HG03558 (cell line): ENCODE measurements at regions not wholly inside any gene's neighbourhood (a gene's known extent, or its start where the extent isn't known, plus 50 kb on each side); places are given as distances from the start of the nearest gene placed in this dataset.
"Not testable (repeated sequence)": the region's sequence is repeated elsewhere in the genome, so short reads cannot be mapped to it uniquely, and the experiment has no call there.

Experiments used
- ATAC-seq: cut with Tn5 transposase; IDR thresholded peaks from one replicate; pipeline ENCODE4 v1.9.1; 2021; ENCODE audit warnings: moderate number of reproducible peaks; ENCODE audit not compliant: unreplicated experiment; ENCODE audit errors: extremely low read depth

DNA sequence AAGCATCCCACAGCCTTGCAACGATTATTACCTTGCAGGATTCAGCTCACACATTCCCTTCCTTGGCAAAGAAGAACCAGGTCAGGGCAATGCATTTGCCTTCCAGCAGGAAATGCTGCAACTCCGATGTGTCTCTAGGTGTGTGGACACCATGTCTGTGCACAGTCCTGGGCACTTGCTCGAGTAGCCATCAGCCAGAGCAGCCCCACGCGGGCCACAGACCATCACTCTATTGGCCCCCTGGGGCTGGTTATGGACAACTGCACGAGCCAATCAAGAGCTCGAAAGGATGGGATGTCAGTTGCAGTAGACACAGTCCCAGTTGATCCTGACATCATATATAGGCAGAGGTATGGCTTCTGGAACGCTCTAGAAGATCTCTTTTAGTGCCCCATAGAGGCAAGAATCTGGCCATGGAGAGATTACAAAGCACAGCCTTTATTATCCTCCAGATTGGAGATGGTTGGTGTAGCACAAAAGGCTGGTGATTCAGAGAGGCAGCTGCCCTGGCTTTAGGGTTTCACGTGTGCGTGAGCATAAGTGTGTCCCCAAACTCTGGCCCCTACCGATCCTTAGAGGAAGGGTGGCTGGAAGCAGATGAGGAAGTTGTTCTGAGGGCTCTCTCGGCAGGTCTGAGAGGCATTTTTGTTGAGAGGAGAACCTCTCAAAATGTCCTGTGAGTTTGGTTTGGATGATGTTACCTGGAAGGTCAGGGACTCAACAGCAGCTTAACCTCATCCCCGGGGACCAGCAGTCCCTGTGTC, 403.8 kb downstream of the SEC14L1 start:
- no peak for ATAC-seq

DNA sequence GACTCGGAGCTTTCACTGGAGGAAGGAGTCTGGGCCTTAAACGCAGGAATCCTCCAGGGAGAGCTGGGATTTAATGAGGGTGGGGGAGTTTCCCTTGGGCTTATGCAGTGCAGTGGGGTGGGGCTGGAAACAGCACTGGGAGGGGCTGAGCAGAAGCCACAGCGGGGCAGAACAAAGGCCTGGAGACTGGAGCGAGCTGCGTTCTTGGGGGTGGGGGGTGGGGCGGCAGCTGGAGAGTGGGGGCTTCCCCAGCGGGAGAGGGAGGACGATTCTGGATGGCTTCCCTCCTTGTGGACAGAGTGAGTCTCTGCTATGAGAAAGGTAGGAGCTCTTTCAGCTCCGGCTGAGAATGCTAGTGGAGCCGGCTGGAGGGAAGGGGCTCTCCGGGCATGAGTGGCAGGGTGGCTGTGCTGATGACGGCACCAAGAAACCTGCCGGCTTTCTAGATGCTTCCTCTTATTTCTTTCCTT, 406.0 kb downstream of the SEC14L1 start:
- no peak for ATAC-seq

DNA sequence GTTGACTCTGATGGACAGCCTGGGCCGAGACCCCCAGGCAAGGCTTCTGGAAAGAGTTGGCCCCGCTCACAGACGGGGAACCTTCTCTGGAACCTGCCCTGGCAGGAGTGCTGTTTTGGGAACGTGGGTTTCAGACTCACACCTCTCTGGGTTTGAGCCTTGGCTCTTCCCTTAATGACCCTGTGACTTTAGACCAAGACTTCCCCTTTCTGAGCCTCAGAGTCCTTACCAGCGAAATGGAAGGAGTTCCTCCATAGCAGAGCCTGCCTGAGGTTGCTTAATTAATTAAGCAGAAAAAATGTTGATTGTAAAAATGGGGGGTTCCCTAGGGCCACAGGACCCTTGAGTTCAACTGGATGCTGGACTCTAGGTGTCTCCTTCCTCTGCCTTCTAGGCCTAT, 408.2 kb downstream of the SEC14L1 start:
- ATAC-seq, result no peak

DNA sequence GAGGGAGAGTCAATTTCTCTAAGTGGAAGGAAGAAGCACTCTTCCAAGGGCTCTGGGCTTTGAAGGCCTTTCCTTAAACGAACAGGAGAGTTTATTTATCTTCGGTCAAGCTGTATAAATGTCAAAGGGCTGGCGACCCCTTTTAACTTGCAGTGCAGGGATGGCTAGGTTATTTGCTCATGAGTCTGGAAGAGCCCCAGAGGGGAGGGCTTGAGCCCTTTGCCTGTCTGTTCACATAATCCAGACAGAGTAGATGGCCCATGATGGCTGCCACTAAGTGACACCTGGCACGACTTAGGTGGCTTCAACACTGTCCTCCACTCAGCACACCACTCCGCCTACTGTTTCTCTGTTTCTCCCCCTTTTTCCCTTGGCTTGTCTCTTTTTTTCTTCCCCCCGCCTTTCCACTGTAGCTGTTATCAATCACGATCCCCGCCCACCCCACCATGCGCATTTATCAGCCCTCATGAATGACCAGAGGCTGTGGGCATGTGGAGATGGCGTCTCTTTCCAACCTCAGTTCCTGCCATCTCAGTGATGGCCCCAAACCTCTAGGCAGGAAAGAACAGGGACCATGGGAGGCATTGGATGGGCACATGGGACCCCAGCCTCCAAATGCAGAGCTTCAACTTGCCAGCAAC, 408.7 kb upstream of the TNRC6C start:
- no peak for ATAC-seq

DNA sequence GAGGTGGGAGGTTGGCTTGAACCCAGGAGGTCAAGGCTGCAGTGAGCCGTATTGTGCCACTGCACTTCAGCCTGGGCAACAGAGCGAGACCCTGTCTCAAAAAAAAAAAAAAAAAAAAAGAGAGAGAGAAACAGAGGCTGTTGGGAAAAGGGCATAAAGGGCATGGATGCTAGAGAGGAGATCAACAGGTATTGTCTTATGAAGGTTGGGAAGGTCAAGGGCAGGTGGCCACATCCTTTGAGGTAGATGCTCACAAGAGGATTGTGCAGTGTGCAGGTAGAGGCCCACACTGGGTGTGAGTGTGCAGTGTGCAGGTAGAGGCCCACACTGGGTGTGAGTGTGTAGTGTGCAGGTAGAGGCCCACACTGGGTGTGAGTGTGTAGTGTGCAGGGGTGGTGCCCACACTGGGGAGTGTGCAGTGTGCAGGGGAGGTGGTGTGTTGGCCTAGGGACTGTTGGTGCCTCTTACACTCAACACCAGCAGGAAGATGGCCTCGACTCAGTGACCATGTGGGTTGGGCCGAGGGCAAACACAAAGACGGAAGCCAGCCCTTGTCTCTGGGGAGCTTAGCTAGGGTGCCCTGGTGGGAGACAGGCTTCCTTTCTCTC, 404.9 kb upstream of the TNRC6C start:
- ATAC-seq, result no peak

DNA sequence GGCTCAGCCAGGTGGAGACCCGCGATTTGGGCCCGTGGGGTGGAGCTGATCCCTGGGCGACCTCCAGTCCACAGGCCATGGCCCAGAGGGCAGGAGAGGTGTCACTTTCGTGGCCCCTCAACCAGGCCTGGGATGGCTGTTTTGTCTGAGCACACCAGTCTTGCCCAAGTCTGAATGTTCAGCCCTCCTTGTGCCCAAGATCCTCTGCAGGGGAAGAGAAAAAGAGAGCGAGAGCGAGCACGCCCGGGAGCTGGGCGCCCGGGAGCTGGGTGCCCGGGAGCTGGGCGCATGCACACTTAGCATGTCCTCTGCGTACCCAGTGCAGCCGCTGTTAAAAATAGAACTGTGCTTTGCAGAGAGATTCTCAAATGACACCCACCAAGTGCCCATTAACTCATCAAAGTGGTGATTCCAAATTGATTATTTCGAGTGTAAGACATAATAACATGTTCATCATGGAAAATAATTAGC, 403.3 kb upstream of the TNRC6C start:
- no peak for ATAC-seq

DNA sequence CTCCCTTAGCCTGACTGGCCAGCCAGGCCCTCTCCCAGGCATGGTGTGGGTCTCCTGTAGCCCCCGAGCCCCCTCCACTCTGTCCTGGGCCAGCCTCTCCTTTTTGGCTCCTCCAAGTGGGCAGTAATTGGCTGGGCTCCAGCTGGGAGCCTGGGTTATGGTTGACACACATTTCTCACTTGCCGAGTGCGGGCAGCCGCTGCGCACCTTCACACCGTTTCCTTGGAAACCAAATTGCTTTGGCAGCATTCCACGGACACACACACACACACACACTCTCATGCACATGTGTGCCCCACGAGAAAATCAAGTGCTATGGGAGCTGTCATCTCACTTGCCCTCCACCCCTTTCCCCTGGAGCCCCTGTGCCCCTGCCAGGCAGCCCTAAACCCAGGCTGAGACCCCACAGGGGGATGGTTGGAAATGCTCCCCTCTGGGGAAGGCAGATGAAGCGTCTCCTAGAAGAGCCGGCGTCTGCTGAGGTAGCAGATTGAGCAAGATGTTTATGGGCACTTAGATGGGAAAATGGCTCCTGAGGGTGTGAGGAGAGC, 402.7 kb upstream of the TNRC6C start:
- no peak for ATAC-seq

DNA sequence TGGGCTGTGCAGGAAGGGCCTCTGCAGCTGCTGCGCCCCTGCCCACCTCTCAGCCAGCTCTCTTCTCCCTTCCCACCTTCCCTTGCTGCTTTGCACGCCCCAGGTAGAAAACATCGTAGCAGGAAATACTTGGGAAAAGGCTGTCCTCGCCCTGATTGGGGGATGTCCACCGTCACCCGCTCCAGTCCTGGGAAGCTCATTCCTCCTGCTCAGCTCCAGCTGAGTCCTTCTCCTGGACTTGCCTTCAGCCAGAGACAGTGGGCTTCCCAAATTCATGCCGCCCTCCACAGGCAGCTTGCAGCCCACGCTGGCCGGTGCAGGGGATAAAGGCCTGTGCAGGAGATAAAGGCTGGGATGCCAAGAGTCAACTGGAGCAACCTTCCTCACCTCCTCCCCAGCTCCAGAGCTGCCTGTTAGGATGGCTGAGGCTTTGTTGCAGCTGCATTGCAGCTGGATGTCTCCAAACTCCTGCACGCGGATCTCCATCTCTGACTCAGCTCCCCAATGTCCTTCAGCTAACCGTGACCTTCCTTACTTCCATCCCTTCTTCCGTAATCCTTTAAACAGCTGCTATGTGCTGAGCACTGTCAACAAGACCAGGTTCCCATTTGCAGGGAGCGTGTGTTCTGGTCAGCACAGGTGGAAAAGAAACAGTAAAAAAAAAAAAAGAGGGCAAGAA, 402.0 kb upstream of the TNRC6C start:
- no peak for ATAC-seq

DNA sequence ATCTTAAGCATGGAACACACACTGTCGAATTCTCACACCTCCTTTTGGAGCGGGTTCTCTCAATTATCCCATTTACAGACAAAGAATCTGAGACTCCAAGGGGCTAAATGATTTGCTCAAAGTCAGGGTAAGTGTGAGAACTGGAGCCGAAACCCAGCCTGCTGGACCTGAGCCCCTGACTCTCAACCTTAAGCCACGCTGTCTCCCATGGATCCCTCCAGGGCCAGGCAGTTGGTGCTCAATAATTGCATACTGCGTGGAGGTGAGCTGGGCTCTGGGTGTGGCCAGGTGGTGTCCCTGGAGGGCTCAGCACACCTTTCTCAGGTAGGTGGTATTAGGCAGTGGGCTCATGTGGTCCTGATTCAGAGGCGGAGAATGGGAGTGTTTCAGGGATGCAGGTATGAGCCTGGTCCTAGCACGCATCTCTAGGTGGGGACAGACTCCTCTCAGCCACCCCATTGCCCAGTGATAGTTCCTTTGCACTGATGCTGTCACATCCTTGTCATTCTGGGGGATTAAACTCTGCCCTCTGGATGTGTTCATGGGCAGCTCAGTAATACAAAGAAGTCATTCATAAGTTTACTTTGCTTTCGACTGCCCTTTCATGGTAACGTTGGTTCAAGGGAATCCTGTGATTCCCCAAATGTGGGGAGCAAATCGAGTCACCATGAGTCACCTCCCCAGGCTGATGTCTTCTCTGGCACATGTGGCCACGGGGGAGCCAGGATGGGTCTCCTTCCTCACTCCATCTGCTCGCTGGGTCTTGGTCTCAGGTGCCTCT, 399.5 kb upstream of the TNRC6C start:
- no peak for ATAC-seq

DNA sequence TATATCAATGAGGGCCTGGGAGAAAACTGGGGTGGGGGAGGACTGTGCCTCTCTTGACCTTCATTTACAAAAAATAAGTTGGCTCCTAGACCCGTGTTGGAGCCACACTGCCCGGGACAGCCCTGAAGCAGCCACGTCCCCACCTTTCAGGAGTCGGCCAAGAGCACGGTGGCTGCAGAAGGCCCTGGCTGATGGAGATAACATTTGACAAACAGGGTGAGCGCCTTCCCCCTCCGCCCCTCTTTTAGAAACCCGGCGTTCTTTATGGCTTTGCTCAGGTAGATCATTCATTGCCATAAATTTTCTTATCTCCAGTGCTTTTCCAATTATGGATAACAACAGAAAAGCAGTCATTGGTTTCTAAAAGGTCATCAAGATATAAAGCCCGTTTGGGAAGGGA, 398.1 kb upstream of the TNRC6C start:
- no peak for ATAC-seq

DNA sequence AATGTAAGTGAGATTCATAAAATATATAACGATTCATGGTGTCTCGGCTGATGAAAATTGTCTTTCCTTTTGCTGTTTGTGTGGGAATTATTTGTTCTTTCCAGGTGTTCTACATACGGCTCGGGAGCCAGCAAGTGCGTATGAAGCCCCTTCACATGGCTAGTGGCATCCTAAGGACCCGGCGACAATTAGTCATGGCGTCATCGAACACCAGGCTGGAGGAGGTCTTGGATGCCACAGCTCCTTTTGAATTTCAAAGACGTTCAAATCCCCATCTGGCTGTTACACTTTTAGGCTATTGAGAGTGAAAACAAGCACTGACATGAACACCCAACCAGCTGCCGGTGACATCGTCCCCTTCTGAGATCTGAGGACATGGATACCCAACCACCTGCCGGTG, 397.7 kb upstream of the TNRC6C start:
- ATAC-seq, result no peak

DNA sequence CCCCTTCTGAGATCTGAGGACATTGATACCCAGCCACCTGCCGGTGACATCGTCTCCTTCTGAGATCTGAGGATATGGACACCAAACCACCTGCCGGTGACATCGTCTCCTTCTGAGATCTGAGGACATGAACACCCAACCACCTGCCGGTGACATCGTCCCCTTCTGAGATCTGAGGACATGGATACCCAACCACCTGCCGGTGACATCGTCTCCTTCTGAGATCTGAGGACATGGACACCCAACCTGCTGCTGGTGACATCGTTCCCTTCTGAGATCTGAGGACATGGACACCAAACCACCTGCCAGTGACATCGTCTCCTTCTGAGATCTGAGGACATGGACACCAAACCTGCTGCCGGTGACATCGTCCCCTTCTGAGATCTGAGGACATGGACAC, 396.1 kb upstream of the TNRC6C start:
- not testable (repeated sequence) for ATAC-seq

DNA sequence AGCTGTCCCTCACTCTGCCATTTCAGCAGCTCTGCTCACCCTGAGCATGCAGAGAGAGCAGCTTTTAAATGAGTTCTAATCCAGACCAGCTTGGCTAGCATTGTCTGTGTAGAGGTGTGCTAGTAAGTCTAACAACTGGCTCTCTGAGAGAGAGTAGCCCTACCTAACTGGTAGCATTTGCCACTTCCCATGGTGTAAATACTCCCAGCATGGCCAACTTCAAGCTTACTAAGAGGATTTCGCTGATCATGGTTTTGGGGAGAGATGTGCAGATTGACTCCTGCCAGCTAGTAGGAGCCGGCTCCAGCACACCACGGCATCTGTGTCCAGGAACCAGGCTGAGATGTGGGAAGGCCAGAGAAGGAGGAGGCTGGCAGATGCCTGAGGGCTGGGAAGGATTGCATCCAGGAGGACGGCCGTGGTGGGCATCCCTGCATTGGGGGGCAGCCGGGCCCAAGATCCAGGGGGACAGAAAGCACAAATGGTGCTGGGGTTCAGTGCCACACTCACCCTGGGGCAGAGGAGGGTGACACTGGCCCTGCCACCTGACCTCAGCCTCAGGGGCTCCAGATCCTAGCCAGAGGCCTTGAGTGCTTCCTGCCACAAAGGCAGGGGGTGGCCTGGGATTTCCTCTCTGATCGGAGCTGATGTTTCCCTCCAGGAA, 394.9 kb upstream of the TNRC6C start:
- ATAC-seq, result no peak

DNA sequence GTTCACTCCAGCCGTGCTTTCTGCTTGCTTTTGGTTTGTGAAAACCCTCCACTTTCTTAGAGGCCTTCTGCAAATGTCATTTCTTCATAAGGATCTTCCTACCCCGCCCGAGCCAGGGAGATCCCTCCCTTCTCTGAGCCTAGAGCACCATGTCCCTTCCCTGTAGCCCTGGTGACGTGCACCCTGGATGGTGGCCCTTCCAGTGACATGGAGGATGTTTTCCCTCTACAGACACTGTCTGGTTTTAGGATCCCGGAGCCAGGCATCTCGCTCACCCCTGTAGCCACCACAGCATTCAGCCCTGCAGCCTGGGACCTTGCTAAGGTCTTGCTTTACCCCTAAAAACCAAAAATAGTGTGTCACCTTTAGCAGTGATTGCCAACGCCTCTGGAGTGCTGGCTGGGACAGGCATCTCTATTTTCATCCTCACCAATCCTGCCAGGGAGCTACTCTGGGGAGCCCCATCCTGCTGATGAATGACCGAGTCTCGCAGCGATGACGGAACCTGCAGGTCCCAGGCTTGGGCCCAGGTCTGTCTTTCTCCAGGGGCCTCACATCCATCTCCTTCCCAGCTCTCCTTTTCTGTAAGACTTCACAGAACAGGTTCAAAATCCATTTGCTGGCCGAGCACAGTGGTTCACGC, 394.1 kb upstream of the TNRC6C start:
- no peak for ATAC-seq

DNA sequence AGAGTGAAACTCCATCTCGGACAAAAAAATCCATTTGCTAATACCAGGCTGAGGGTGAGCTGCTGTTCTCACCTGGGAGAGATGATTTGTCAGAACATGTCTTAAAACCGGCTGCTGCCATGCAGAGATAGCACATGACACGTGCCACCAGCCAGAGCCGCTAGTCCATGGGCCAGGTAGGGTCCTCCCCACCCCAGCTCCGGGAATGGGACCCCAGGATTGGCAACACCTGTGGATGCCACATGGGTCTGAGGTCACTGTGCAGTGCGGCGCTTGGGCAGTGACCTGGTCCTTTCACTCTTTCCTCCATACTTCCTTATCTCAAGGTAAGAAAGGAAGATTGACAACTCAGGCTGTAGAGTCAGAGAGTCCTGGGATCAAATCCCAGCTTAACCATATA, 393.3 kb upstream of the TNRC6C start:
- no peak for ATAC-seq

DNA sequence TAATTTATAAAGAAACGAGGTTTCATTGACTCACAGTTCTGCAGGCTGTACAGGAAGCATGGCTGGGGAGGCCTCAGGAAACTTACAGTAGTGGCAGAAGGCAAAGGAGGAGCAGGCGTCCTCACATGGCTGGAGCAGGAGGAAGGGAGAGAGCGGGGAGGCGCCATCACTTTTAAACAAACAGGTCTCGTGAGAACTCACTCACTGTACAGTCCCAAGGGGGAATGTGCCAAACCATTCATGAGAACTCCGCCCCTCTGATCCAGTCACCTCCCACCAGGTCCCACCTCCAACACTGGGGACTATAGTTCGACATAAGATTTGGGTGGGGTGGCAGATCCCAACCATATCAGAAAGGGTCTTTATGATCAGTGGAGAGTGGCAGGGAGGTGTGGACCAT, 392.4 kb upstream of the TNRC6C start:
- ATAC-seq, result no peak

DNA sequence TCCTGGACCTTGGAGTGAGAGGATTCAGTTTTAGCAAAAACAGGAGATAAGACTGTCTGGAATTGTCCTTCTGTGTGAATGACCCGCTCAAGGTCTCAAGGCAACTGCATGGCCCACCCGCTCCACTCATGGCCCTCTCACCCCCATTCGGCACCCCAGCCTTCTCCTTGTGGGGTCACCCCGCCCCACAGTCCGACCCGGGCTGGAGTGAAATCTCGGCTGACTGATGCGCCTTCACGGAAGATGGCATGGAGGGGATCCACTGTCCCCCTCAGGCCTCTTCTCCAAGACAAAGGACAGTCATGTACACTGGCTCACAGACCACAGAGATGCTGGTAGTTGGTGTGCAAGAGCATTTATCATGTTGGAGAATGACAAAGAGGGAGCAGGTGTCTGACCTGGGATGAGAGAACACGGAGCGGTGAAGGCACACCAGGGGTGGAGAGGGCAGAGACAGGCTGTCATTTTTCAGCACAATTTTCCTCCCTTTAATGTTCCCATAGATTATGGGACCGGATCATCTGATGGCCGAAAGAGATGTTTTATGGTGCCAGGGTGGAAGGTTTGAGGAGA, 391.9 kb upstream of the TNRC6C start:
- no peak for ATAC-seq

DNA sequence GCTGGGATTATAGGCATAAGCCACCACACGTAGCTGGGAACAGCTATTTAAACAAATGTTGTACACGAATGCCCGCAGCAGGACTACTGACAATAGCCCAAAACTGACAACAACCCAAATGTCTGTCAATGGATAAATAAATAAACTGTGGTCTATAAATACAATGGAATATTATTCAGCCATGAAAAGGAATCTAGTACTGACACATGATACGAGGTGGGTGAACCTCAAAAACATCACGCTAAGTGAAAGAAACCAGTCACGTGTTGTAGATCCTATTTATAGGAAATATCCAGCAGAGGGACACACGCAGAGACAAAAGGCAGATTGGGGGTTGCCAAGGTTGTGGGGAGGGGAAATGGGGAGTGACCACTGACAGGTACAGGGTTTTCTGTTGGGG, 390.0 kb upstream of the TNRC6C start:
- ATAC-seq, result no peak
